OCI-LY3 (cell line): ENCODE measurements at regions not wholly inside any gene's neighbourhood (a gene's known extent, or its start where the extent isn't known, plus 50 kb on each side); places are given as distances from the start of the nearest gene placed in this dataset.

Experiments used
- EZH2phosphoT487 ChIP-seq: fragments of 200-600 bp; shearing (Covaris generic); IDR thresholded peaks from 2 replicates; pipeline ENCODE4 v1.6.1; 2018; ENCODE audit warnings: antibody characterized with exemption, mixed run types, low read depth
- TF ChIP-seq, protein P1 (sequence below): fragments of 200-600, 300-600 bp; sonication (generic); IDR thresholded peaks from 2 replicates; pipeline ENCODE4 v1.5.1; 2014; ENCODE audit warnings: antibody characterized with exemption, low read length, low read depth

DNA sequence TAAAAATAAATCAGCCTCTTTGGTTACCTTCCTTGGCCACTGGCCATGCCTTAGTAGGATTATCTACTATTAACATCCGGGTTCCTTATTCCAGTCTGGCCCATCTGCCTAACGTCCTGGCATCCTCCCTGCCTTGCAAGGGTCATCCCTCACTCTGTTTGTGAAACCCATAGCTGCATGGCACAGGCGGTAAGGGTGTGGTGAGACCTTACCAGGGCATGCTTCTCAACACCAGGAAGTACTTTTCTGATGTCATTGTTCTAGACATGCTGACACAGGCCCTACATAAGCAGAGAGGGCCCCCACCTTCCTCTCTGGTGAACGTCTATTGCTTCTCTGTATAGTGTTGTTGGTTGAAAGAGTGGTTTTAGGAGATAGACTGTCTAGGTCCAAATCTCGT lies 296.8 kb upstream of the SPRED2 start:
- TF ChIP-seq, protein P1, sequence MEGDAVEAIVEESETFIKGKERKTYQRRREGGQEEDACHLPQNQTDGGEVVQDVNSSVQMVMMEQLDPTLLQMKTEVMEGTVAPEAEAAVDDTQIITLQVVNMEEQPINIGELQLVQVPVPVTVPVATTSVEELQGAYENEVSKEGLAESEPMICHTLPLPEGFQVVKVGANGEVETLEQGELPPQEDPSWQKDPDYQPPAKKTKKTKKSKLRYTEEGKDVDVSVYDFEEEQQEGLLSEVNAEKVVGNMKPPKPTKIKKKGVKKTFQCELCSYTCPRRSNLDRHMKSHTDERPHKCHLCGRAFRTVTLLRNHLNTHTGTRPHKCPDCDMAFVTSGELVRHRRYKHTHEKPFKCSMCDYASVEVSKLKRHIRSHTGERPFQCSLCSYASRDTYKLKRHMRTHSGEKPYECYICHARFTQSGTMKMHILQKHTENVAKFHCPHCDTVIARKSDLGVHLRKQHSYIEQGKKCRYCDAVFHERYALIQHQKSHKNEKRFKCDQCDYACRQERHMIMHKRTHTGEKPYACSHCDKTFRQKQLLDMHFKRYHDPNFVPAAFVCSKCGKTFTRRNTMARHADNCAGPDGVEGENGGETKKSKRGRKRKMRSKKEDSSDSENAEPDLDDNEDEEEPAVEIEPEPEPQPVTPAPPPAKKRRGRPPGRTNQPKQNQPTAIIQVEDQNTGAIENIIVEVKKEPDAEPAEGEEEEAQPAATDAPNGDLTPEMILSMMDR: no peak
- no peak for TF ChIP-seq EZH2phosphoT487
